H1 (cell line): ENCODE measurements at regions not wholly inside any gene's neighbourhood (a gene's known extent, or its start where the extent isn't known, plus 50 kb on each side); places are given as distances from the start of the nearest gene placed in this dataset.

Source experiments
- BCL11A ChIP-seq, 2 experiments: IDR thresholded peaks; one replicate each; pipeline ENCODE4 v1.6.1; 2011; ENCODE audit warnings: low read depth in 2 of 2, low read length in 2 of 2, mild to moderate bottlenecking in 2 of 2
- CTBP2 ChIP-seq: IDR thresholded peaks from 2 replicates; pipeline ENCODE4 v1.7.0; 2011; ENCODE audit warnings: borderline replicate concordance, mild to moderate bottlenecking, moderate library complexity, mixed read lengths, low read length; ENCODE audit not compliant: insufficient read depth, insufficient read length
- RFX5 ChIP-seq: IDR thresholded peaks from 2 replicates; pipeline ENCODE4 v1.6.1; 2011; ENCODE audit warnings: low read depth, low read length, improper control_type of control experiment, borderline replicate concordance
- RNF2 ChIP-seq: fragments of 200-900, 300-1000 bp; sonication (generic); IDR thresholded peaks from 2 replicates; pipeline ENCODE4 v1.7.1; 2016; ENCODE audit warnings: borderline replicate concordance, low read depth, mild to moderate bottlenecking, antibody characterized with exemption, low read length; ENCODE audit not compliant: poor library complexity, severe bottlenecking; ENCODE audit errors: missing control alignments
- TEAD4 ChIP-seq: IDR thresholded peaks from 2 replicates; pipeline ENCODE4 v1.6.1; 2012; ENCODE audit warnings: low read depth, low read length, inconsistent platforms, mixed read lengths

DNA sequence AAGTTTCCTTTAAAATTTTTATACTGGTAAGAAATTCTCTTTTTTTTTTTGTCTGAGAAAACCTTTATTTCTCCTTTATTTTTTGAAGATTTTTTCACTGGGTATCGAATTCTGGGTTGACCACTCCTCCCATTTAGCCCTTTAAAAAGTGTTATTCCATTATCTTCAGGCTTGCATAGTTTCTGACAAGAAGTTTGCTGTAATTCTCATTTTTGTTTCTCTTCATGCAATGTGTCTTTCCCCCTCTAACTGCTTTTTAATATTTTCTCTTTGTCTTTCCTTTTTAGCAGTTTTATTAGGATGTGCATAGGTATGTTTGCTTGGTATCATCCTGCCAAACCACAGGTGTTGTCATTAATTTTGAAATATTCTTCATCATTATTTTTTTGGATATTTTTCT is 67.7 kb upstream of the GOT2 start (continued):
- TF ChIP-seq RFX5 (no peak), TEAD4 (no peak), BCL11A (IDR thresholded peaks at IDR 0.05; ENCODE audit: low read depth in 2 of 2, low read length in 2 of 2) (no peak), CTBP2 (no peak), RNF2 (no peak)
